ENCODE measurements at regions not wholly inside any gene's neighbourhood (a gene's known extent, or its start where the extent isn't known, plus 50 kb on each side); places are given as distances from the start of the nearest gene placed in this dataset.

DNA sequence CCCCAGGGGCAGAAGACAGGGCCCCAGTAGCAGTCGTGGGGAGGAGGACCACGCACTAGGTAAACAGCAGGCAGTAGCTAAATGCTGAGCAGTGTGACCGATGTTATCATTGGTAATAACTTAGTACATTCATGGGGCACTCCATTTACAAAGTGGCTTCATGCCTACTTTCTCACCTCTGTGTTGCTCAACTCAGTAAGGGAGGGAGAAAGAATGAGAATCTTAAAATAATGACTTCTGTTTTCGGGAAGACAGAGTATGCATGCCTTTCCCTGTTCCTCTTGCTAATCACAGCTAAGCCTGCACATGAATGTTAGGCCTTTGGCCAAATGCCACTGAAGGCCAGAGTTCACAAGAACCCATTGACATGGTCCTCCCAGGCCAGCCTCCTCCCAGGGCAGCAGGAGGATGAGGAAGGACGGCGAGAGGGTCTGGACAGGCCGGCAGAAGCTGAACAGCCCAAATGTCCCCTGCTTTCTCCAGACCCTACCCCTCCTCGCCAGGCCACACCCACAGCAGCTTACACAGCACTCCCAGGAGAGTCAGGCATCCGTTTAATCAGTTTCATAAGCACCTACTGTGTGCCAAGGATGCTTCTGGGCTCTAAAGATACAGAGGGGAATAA is 183.4 kb downstream of the ANKRD60 start:
- TF ChIP-seq, protein P1, sequence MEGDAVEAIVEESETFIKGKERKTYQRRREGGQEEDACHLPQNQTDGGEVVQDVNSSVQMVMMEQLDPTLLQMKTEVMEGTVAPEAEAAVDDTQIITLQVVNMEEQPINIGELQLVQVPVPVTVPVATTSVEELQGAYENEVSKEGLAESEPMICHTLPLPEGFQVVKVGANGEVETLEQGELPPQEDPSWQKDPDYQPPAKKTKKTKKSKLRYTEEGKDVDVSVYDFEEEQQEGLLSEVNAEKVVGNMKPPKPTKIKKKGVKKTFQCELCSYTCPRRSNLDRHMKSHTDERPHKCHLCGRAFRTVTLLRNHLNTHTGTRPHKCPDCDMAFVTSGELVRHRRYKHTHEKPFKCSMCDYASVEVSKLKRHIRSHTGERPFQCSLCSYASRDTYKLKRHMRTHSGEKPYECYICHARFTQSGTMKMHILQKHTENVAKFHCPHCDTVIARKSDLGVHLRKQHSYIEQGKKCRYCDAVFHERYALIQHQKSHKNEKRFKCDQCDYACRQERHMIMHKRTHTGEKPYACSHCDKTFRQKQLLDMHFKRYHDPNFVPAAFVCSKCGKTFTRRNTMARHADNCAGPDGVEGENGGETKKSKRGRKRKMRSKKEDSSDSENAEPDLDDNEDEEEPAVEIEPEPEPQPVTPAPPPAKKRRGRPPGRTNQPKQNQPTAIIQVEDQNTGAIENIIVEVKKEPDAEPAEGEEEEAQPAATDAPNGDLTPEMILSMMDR (IDR thresholded peaks at IDR 0.05): no peak
- TF ChIP-seq POLR2A (IDR thresholded peaks at IDR 0.05): no peak

Data from esophagus squamous epithelium (tissue), 4 donors.